ENCODE measurements at regions not wholly inside any gene's neighbourhood (a gene's known extent, or its start where the extent isn't known, plus 50 kb on each side); places are given as distances from the start of the nearest gene placed in this dataset.

DNA sequence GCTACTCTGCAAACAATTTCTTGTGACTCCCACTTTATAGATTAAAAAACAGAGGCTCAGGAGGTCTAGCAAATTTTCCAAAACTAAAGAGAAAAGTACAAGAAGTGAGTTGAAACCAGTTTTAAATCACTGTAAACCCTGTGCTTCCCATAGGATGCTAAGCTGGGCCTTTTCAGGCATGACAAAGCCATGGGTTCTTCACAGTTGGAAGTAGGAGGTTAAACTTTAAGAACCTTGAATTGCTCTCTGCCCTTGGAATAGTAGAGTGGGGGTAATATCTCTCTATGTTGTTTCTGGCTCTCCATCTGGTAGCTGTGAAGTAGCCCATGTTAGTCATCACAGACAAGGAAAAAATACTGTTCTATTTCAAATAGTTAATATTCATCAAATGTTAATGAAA, 193.6 kb upstream of the SATB1 start:
- CTCF ChIA-PET: no interaction called here
- TF ChIP-seq ZBTB49 (tag by site-specific recombination; IDR thresholded peaks at IDR 0.05; ENCODE audit: low read depth) (no peak), PRDM10 (tag by site-specific recombination; IDR thresholded peaks at IDR 0.05) (no peak), ZNF664 (tag by site-specific recombination; IDR thresholded peaks at IDR 0.05) (no peak), BCL11A (tag by site-specific recombination; IDR thresholded peaks at IDR 0.05; ENCODE audit: low read depth) (no peak), ZNF138 (tag by site-specific recombination; IDR thresholded peaks at IDR 0.05; ENCODE audit: borderline replicate concordance) (no peak), ZNF148 (tag by site-specific recombination; IDR thresholded peaks at IDR 0.05; ENCODE audit: borderline replicate concordance) (no peak)
- TF ChIP-seq, protein P1, sequence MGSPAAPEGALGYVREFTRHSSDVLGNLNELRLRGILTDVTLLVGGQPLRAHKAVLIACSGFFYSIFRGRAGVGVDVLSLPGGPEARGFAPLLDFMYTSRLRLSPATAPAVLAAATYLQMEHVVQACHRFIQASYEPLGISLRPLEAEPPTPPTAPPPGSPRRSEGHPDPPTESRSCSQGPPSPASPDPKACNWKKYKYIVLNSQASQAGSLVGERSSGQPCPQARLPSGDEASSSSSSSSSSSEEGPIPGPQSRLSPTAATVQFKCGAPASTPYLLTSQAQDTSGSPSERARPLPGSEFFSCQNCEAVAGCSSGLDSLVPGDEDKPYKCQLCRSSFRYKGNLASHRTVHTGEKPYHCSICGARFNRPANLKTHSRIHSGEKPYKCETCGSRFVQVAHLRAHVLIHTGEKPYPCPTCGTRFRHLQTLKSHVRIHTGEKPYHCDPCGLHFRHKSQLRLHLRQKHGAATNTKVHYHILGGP (tag by site-specific recombination; IDR thresholded peaks at IDR 0.05): no peak
- no peak overlapping the region for H3K27ac ChIP-seq (ENCODE audit: extremely low read depth, low read depth, low read length)
- POLR2A ChIA-PET: no interaction called here
- H3K4me3 ChIP-seq (ENCODE audit: low read depth, low read length): no peak overlapping the region
- H3K9me3 ChIP-seq (ENCODE audit: control insufficient read depth, insufficient read depth, low read depth, low read length): no peaks in the 10 kb centered on the region
- no peaks in the 10 kb centered on the region for H3K4me1 ChIP-seq (ENCODE audit: control insufficient read depth, insufficient read depth, low read length)
- H3K36me3 ChIP-seq (ENCODE audit: control insufficient read depth in 2 of 2, insufficient read depth in 1 of 2, low read length in 2 of 2): no peaks in the 10 kb centered on the region

GRCh38 chr3:18611991-18612390, 186.9 kb upstream of the SATB1 start:
- no peak for TF ChIP-seq ZNF555 (tag by site-specific recombination; conservative IDR thresholded peaks at IDR 0.05)
- no peak for TF ChIP-seq ZNF169 (tag by site-specific recombination; IDR thresholded peaks at IDR 0.05)
- no peak for TF ChIP-seq ZNF560 (tag by site-specific recombination; IDR thresholded peaks at IDR 0.05; ENCODE audit: borderline replicate concordance)
- TF ChIP-seq ZNF16 (tag by site-specific recombination; IDR thresholded peaks at IDR 0.05; ENCODE audit: low read depth): no peak
- no peak for TF ChIP-seq GLI4 (tag by site-specific recombination; IDR thresholded peaks at IDR 0.05)
- TF ChIP-seq ZNF121 (tag by site-specific recombination; IDR thresholded peaks at IDR 0.05): no peak
- no peak for TF ChIP-seq ZNF549 (tag by site-specific recombination; IDR thresholded peaks at IDR 0.05)
- no peak for TF ChIP-seq ZNF132 (tag by site-specific recombination; IDR thresholded peaks at IDR 0.05; ENCODE audit: borderline replicate concordance)
- no peak for TF ChIP-seq ZNF221 (tag by site-specific recombination; IDR thresholded peaks at IDR 0.05; ENCODE audit: borderline replicate concordance)
- TF ChIP-seq TRIM28 (IDR thresholded peaks at IDR 0.05; ENCODE audit: borderline replicate concordance, low read length): no peak
- no peak for TF ChIP-seq ZNF223 (tag by site-specific recombination; IDR thresholded peaks at IDR 0.05)
- no peak overlapping the region for H3K27ac ChIP-seq (ENCODE audit: extremely low read depth, low read depth, low read length)
- H3K36me3 ChIP-seq (ENCODE audit: control insufficient read depth in 2 of 2, insufficient read depth in 1 of 2, low read length in 2 of 2): no peaks in the 10 kb centered on the region
- POLR2A ChIA-PET: no interaction called here
- H3K4me1 ChIP-seq (ENCODE audit: control insufficient read depth, insufficient read depth, low read length): no peaks in the 10 kb centered on the region
- H3K4me3 ChIP-seq (ENCODE audit: low read depth, low read length): no peak overlapping the region
- no peaks in the 10 kb centered on the region for H3K9me3 ChIP-seq (ENCODE audit: control insufficient read depth, insufficient read depth, low read depth, low read length)
- CTCF ChIA-PET: no interaction called here

Measured in HEK293 (cell line).